IMR-90 (cell line): ENCODE measurements at regions not wholly inside any gene's neighbourhood (a gene's known extent, or its start where the extent isn't known, plus 50 kb on each side); places are given as distances from the start of the nearest gene placed in this dataset.

Experiments
- ATAC-seq: fragments of 200-7000 bp; cut with Tn5 transposase; 2 replicates; pipeline ENCODE4 v1.9.1; 2020; ENCODE audit warnings: low read depth, mild to moderate bottlenecking, moderate library complexity
- BruUV-seq: library from RNA; stranded (reverse); fragments of 400-500 nt; replicated peaks from 2 replicates; lab custom pipeline; 2021; lab: Mats Ljungman, UMichigan
- CTCF ChIA-PET: fragments of 300-600 bp; formaldehyde crosslinking; extraction: SDS; loops from one replicate; lab custom pipeline; 2021; ENCODE audit warnings: antibody characterized with exemption; lab: Yijun Ruan, JAX
- POLR2A ChIA-PET: fragments of 300-600 bp; sonication (Branson Sonifier 250); formaldehyde crosslinking; loops from one replicate; lab custom pipeline; 2022; ENCODE audit warnings: antibody characterized with exemption; ENCODE audit not compliant: unreplicated experiment; lab: Charles Lee
- DNase-seq: peaks from one replicate; pipeline ENCODE4 v3.0.0; 2013
- H2AFZ ChIP-seq: replicated peaks from 2 replicates; pipeline ENCODE3; 2013; ENCODE audit warnings: low read length, mild to moderate bottlenecking; ENCODE audit not compliant: poor library complexity
- H2AK5ac ChIP-seq: 2 replicates; pipeline ENCODE4 v1.6.1; 2013; ENCODE audit warnings: low read depth, low read length, inconsistent platforms
- H2AK9ac ChIP-seq: replicated peaks from 2 replicates; pipeline ENCODE3; 2013; ENCODE audit warnings: mild to moderate bottlenecking, low read depth, low read length, moderate library complexity; ENCODE audit not compliant: poor library complexity
- H2BK120ac ChIP-seq: 2 replicates; pipeline ENCODE4 v1.6.1; 2013; ENCODE audit warnings: low read depth, low read length, inconsistent platforms
- H2BK15ac ChIP-seq: 3 replicates; pipeline ENCODE4 v1.6.1; 2013; ENCODE audit warnings: low read depth, low read length, inconsistent platforms
- H2BK20ac ChIP-seq: 2 replicates; pipeline ENCODE4 v1.6.1; 2013; ENCODE audit warnings: low read depth, mild to moderate bottlenecking, inconsistent platforms, low read length, moderate library complexity
- H2BK5ac ChIP-seq: 2 replicates; pipeline ENCODE4 v1.6.1; 2013; ENCODE audit warnings: mild to moderate bottlenecking, low read depth, low read length, inconsistent platforms; ENCODE audit not compliant: poor library complexity, severe bottlenecking
- H3K14ac ChIP-seq: replicated peaks from 2 replicates; pipeline ENCODE4 v1.6.1; 2013; ENCODE audit warnings: low read depth, low read length, inconsistent platforms
- H3K18ac ChIP-seq: 2 replicates; pipeline ENCODE4 v1.6.1; 2013; ENCODE audit warnings: low read depth, low read length, control low read depth
- H3K23ac ChIP-seq: 2 replicates; pipeline ENCODE4 v1.6.1; 2013; ENCODE audit warnings: low read depth, low read length, inconsistent platforms
- H3K27ac ChIP-seq: 2 replicates; pipeline ENCODE4 v1.5.1; 2013; ENCODE audit warnings: mild to moderate bottlenecking, control low read depth, low read length; ENCODE audit not compliant: insufficient read depth
- H3K27me3 ChIP-seq: 2 replicates; pipeline ENCODE4 v1.6.1; 2013; ENCODE audit warnings: low read length; ENCODE audit not compliant: control insufficient read depth, insufficient read depth
- H3K36me3 ChIP-seq: 2 replicates; pipeline ENCODE4 v1.6.1; 2013; ENCODE audit warnings: low read length, mixed read lengths; ENCODE audit not compliant: control insufficient read depth, insufficient read depth
- H3K4ac ChIP-seq: 2 replicates; pipeline ENCODE4 v1.6.1; 2013; ENCODE audit warnings: low read depth, low read length, inconsistent platforms
- H3K4me1 ChIP-seq: 2 replicates; pipeline ENCODE4 v1.6.1; 2013; ENCODE audit warnings: low read length, mixed read lengths; ENCODE audit not compliant: control insufficient read depth, insufficient read depth
- H3K4me2 ChIP-seq: 2 replicates; pipeline ENCODE4 v1.6.1; 2013; ENCODE audit warnings: low read depth, mild to moderate bottlenecking, control low read depth, low read length, moderate library complexity
- H3K4me3 ChIP-seq: 2 replicates; pipeline ENCODE4 v1.5.1; 2013; ENCODE audit warnings: low read depth, mild to moderate bottlenecking, control low read depth, low read length, moderate library complexity; ENCODE audit not compliant: insufficient read depth
- H3K56ac ChIP-seq: 2 replicates; pipeline ENCODE4 v1.6.1; 2013; ENCODE audit warnings: low read length, inconsistent platforms; ENCODE audit not compliant: insufficient read depth; ENCODE audit errors: extremely low read depth
- H3K79me1 ChIP-seq, 2 experiments: 2 replicates each; pipeline ENCODE4 v1.6.1; 2013; ENCODE audit warnings: low read length in 2 of 2, inconsistent platforms in 1 of 2, low read depth in 1 of 2
- H3K9ac ChIP-seq: 2 replicates; pipeline ENCODE4 v1.6.1; 2013; ENCODE audit warnings: low read depth, low read length, control low read depth
- H3K9me1 ChIP-seq: 2 replicates; pipeline ENCODE4 v1.6.1; 2013; ENCODE audit warnings: low read length, inconsistent platforms; ENCODE audit not compliant: insufficient read depth
- H3K9me3 ChIP-seq: 2 replicates; pipeline ENCODE4 v1.6.1; 2013; ENCODE audit warnings: low read length; ENCODE audit not compliant: control insufficient read depth, insufficient read depth
- H4K20me1 ChIP-seq: 2 replicates; pipeline ENCODE4 v1.6.1; 2013; ENCODE audit warnings: low read length, inconsistent platforms; ENCODE audit not compliant: insufficient read depth
- H4K5ac ChIP-seq: 2 replicates; pipeline ENCODE4 v1.6.1; 2013; ENCODE audit warnings: mild to moderate bottlenecking, low read depth, low read length, control low read depth
- H4K8ac ChIP-seq, 2 experiments: 2 replicates each; pipeline ENCODE4 v1.6.1; 2013; ENCODE audit warnings: low read depth in 2 of 2, low read length in 2 of 2, control low read depth in 1 of 2, inconsistent platforms in 1 of 2
- H4K91ac ChIP-seq: 2 replicates; pipeline ENCODE4 v1.6.1; 2013; ENCODE audit warnings: low read depth, low read length, inconsistent platforms; ENCODE audit not compliant: insufficient read depth
- BHLHE40 ChIP-seq: fragments of 150-350 bp; IDR thresholded peaks from 2 replicates; pipeline ENCODE4 v1.6.1; 2016; ENCODE audit warnings: mild to moderate bottlenecking, low read depth, low read length
- CEBPB ChIP-seq: IDR thresholded peaks from 2 replicates; pipeline ENCODE4 v1.6.1; 2012; ENCODE audit warnings: low read depth, low read length, improper control_type of control experiment
- CHD1 ChIP-seq: IDR thresholded peaks from 2 replicates; pipeline ENCODE4 v1.6.1; 2012; ENCODE audit warnings: low read depth, low read length, improper control_type of control experiment
- FOS ChIP-seq: fragments of 150-350 bp; IDR thresholded peaks from 2 replicates; pipeline ENCODE4 v1.6.1; 2016; ENCODE audit warnings: low read depth, low read length
- MAFK ChIP-seq: IDR thresholded peaks from 2 replicates; pipeline ENCODE4 v1.6.1; 2012; ENCODE audit warnings: low read depth, low read length, improper control_type of control experiment
- MAZ ChIP-seq: IDR thresholded peaks from 2 replicates; pipeline ENCODE4 v1.6.1; 2012; ENCODE audit warnings: low read depth, mild to moderate bottlenecking, low read length, improper control_type of control experiment, moderate library complexity, borderline replicate concordance
- MXI1 ChIP-seq: IDR thresholded peaks from 2 replicates; pipeline ENCODE4 v1.6.1; 2012; ENCODE audit warnings: low read depth, mild to moderate bottlenecking, low read length, moderate library complexity, borderline replicate concordance
- NFE2L2 ChIP-seq: fragments of 150-350 bp; IDR thresholded peaks from 2 replicates; pipeline ENCODE4 v1.6.1; 2016; ENCODE audit warnings: low read depth, mild to moderate bottlenecking, low read length
- POLR2A ChIP-seq: IDR thresholded peaks from 2 replicates; pipeline ENCODE4 v1.6.1; 2012; ENCODE audit warnings: mild to moderate bottlenecking, low read depth, low read length
- RAD21 ChIP-seq: IDR thresholded peaks from 2 replicates; pipeline ENCODE4 v1.6.1; 2012; ENCODE audit warnings: low read length, improper control_type of control experiment
- RCOR1 ChIP-seq: IDR thresholded peaks from 2 replicates; pipeline ENCODE4 v1.6.1; 2012; ENCODE audit warnings: mild to moderate bottlenecking, low read length, improper control_type of control experiment; ENCODE audit not compliant: insufficient replicate concordance
- RFX5 ChIP-seq: IDR thresholded peaks from 2 replicates; pipeline ENCODE4 v1.8.0; 2012; ENCODE audit warnings: low read depth, mild to moderate bottlenecking, low read length, moderate library complexity
- SMC3 ChIP-seq: fragments of 150-350 bp; IDR thresholded peaks from 2 replicates; pipeline ENCODE4 v1.6.1; 2016; ENCODE audit warnings: low read depth, mild to moderate bottlenecking, antibody characterized with exemption, low read length, moderate library complexity
- WGBS, 2 experiments: methylation state at CpG; one replicate each; pipeline versions ENCODE4 v1.1.5 to v1.1.7; 2013; ENCODE audit warnings: missing lambda C conversion rate in 2 of 2; ENCODE audit not compliant: insufficient read length in 1 of 2; ENCODE audit errors: extremely low coverage in 2 of 2; 5-methylcytosine and 5-hydroxymethylcytosine counted together
- dilution Hi-C: fragments of 300-500 bp; cut with HindIII; formaldehyde crosslinking; loops from one replicate; pipeline ENCODE4 v1.14.3; 2018; ENCODE audit warnings: low sequenced_read_pairs; ENCODE audit not compliant: unreplicated experiment
- in situ Hi-C: fragments of 300-500 bp; cut with MboI; formaldehyde crosslinking; loops from 3 replicates; pipeline ENCODE4 v1.14.3; 2019; ENCODE audit warnings: low sequenced_read_pairs, inconsistent platforms, mixed read lengths
- intact Hi-C: fragments of 100-400 bp; cut with micrococcal nuclease; formaldehyde crosslinking; loops from 2 replicates; pipeline ENCODE4 v1.10.0; 2022
- TF ChIP-seq, protein P1 (sequence below): conservative IDR thresholded peaks from 2 replicates; pipeline ENCODE4 v1.5.1; 2012; ENCODE audit warnings: mild to moderate bottlenecking, low read depth, low read length, improper control_type of control experiment
- TF ChIP-seq, protein P2 (sequence below): fragments of 150-350 bp; IDR thresholded peaks from 2 replicates; pipeline ENCODE4 v1.6.1; 2017; ENCODE audit warnings: mild to moderate bottlenecking, antibody characterized with exemption, low read length, low read depth
- TF ChIP-seq, protein P3 (sequence below): fragments of 150-350 bp; IDR thresholded peaks from 2 replicates; pipeline ENCODE4 v1.6.1; 2016; ENCODE audit warnings: low read depth, mild to moderate bottlenecking, low read length, moderate library complexity, borderline replicate concordance

DNA sequence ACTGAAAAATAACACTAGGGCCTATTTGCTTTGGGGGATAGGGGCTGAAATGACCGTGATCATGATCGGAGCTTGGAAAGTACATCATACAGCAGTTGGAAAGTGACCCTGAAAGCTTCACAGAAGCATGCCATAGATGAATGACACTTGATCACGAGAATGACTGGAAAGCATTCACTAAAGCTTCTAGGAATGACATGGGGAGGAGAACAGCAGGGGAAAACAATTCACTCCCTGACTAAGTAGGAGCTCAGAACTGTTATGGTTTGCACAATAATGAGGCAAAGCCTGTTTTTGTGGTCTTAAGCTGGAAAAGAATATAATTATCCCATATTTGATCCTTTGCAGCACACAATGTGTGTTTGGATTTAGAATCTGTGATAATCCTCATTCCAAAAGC lies 237.5 kb downstream of the NOL4 start:
- no CpG with 5 or more reads among the region's 3 CpGs for WGBS, 2 experiments
- no peak overlapping the region for H4K5ac ChIP-seq
- no peak overlapping the region for H3K4me3 ChIP-seq
- ChIA-PET POLR2A (no interaction called here), CTCF (interaction anchor here (0.6 kb wide), 1 partner anchor 33 kb away, joined by 3 read pairs; no protein-coding TSS in a partner anchor)
- H3K9ac ChIP-seq: no peak overlapping the region
- no peak overlapping the region for H3K56ac ChIP-seq
- in situ Hi-C loops: no loop called here
- no peaks in the 10 kb centered on the region for H3K36me3 ChIP-seq
- dilution Hi-C loops: no loop called here
- H2BK5ac ChIP-seq: no peak overlapping the region
- H3K23ac ChIP-seq: no peak overlapping the region
- H3K27me3 ChIP-seq: no peaks in the 10 kb centered on the region
- no peak overlapping the region for H4K8ac ChIP-seq
- no peak overlapping the region for H2AFZ ChIP-seq
- no TSS peak for BruUV-seq
- TF ChIP-seq RFX5 (no peak), CEBPB (no peak), FOS (no peak), RCOR1 (no peak), MXI1 (no peak), NFE2L2 (no peak), CHD1 (no peak), MAFK (no peak), RAD21 (no peak), SMC3 (no peak), BHLHE40 (no peak), POLR2A (no peak), MAZ (no peak)
- TF ChIP-seq, protein P1, sequence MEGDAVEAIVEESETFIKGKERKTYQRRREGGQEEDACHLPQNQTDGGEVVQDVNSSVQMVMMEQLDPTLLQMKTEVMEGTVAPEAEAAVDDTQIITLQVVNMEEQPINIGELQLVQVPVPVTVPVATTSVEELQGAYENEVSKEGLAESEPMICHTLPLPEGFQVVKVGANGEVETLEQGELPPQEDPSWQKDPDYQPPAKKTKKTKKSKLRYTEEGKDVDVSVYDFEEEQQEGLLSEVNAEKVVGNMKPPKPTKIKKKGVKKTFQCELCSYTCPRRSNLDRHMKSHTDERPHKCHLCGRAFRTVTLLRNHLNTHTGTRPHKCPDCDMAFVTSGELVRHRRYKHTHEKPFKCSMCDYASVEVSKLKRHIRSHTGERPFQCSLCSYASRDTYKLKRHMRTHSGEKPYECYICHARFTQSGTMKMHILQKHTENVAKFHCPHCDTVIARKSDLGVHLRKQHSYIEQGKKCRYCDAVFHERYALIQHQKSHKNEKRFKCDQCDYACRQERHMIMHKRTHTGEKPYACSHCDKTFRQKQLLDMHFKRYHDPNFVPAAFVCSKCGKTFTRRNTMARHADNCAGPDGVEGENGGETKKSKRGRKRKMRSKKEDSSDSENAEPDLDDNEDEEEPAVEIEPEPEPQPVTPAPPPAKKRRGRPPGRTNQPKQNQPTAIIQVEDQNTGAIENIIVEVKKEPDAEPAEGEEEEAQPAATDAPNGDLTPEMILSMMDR: no peak
- TF ChIP-seq, protein P2, sequence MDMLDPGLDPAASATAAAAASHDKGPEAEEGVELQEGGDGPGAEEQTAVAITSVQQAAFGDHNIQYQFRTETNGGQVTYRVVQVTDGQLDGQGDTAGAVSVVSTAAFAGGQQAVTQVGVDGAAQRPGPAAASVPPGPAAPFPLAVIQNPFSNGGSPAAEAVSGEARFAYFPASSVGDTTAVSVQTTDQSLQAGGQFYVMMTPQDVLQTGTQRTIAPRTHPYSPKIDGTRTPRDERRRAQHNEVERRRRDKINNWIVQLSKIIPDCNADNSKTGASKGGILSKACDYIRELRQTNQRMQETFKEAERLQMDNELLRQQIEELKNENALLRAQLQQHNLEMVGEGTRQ: no peak
- TF ChIP-seq, protein P3, sequence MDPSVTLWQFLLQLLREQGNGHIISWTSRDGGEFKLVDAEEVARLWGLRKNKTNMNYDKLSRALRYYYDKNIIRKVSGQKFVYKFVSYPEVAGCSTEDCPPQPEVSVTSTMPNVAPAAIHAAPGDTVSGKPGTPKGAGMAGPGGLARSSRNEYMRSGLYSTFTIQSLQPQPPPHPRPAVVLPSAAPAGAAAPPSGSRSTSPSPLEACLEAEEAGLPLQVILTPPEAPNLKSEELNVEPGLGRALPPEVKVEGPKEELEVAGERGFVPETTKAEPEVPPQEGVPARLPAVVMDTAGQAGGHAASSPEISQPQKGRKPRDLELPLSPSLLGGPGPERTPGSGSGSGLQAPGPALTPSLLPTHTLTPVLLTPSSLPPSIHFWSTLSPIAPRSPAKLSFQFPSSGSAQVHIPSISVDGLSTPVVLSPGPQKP: no peak
- H3K27ac ChIP-seq: no peak overlapping the region
- no peak overlapping the region for H2BK15ac ChIP-seq
- no peak overlapping the region for H3K4me2 ChIP-seq
- H3K14ac ChIP-seq: no peak overlapping the region
- H4K20me1 ChIP-seq: no peaks in the 10 kb centered on the region
- H3K9me3 ChIP-seq: no peaks in the 10 kb centered on the region
- ATAC-seq (no peak), DNase-seq (no peak)
- no peak overlapping the region for H3K4ac ChIP-seq
- H3K18ac ChIP-seq: no peak overlapping the region
- intact Hi-C loops: no loop called here
- H2BK20ac ChIP-seq: no peak overlapping the region
- no peak overlapping the region for H2AK5ac ChIP-seq
- no peak overlapping the region for H2BK120ac ChIP-seq
- H3K79me1 ChIP-seq: no peaks in the 10 kb centered on the region
- no peaks in the 10 kb centered on the region for H3K9me1 ChIP-seq
- no peak overlapping the region for H2AK9ac ChIP-seq
- H4K91ac ChIP-seq: no peak overlapping the region
- no peaks in the 10 kb centered on the region for H3K4me1 ChIP-seq
